GM21381 (cell line): ENCODE measurements at regions not wholly inside any gene's neighbourhood (a gene's known extent, or its start where the extent isn't known, plus 50 kb on each side); places are given as distances from the start of the nearest gene placed in this dataset.

ENCODE experiments used
- ATAC-seq: cut with Tn5 transposase; IDR thresholded peaks from one replicate; pipeline ENCODE4 v1.9.1; 2021; ENCODE audit warnings: mild to moderate bottlenecking, moderate library complexity; ENCODE audit not compliant: unreplicated experiment

DNA sequence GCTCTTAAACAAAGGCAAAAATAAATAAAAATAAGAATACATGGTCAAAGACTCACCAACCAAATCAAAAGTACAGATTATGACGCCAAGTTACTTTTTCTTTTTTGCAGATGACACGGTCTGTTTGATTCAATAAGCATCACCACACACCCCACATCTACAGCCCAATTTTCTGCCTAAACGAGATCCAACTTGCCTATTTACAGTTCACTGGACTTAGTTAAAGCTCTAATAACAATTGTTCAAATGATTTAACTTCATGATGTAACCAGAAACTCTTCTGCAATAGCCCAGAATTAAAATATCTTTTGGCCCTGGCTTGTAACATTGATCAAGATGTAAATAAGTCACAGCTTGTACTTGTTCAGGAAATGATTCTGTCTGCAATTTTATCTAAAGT, 590.3 kb upstream of the C9orf72 start:
- ATAC-seq: no peak

DNA sequence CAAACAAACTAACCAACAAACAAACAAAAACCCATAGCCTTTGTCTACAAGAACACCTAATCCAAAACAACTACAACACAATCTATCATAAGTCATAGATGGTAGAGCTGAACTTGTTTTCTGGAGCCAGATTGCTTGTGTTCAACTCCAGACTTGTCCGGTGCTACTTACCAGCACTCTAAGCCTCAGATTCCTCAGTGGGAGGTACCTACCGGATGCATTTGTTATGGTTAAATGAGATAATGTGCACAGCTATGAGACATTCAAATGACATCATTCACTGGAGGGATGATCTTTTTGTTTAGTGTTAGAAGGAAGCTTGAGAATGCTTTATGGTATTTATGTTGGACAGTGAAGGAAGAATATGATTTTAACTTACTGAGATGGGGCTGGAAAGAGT, 592.9 kb upstream of the C9orf72 start:
- no peak for ATAC-seq

DNA sequence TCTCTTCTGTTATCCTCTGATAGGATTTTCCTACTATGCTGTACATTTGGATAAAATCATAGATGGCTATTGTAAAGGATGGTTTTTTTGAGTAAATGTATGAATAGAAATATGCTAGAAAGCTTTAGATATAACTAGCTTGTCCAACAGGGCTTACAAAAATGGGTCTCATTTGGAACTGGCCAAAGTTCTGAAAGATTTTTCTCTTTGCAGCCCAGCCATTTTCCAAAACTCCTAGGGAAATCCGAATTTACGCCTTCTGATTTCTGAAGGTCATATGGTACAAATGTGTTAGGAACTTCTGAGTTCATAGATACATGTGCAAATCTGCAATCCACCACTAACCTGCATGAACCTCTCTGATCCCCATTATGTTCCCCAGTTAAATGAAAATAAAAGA, 603.9 kb upstream of the C9orf72 start:
- ATAC-seq: no peak

DNA sequence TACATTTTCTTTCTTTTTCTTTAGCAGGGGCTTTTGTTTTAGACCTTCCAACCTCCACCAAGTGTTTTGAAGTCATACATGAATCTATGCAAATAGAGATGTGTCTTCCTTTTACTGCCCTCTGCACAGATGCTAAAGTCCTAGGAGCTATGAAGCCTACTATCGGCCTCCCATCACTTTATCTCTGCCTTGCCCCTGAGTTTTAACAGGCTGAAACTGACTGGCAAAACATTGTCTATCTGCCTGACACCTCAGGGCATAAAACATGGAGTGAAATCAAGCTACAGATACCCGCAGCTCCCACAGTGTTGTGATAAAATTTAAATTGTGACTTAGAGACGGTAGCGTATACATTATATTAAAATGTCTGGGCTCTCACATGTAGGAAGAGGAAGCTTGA, 604.6 kb upstream of the C9orf72 start:
- no peak for ATAC-seq

DNA sequence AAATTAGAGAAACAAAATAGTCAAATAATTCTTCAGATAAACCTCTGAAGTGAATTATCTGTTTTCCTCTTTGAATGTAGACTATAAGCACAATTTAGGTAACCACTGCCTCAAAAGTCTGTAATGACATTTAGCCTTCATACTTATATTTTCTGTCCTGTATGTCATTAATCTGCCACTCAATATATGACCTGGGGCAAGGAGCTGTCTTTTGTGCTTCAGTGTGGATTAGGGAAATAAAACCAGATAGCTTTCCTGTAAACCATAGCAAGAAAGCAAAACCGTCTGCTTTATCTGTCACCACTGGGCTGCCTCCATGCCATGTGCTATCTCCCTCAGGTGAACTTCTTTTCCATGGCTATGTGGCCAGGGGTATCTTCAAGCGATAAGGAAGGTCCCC, 606.6 kb upstream of the C9orf72 start:
- no peak for ATAC-seq

DNA sequence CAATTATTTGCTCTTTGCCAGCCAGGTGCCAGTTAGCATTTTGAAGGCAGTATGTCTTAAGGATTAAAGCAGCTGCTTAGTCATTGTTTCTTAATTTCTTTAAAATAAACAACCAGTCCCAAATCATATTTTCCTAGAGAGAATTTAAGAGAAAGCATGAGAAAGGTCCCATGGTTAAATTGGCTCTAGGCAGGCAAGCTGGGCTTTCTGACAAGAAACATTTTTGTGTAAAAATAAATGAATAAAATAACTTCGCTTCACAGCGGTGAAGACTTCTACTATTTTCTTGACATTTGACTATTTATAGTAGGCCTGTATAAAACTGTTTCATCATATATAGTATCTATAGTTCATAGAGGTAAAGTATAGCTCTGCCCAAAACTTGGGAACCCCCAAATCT, 617.7 kb upstream of the C9orf72 start:
- no peak for ATAC-seq

DNA sequence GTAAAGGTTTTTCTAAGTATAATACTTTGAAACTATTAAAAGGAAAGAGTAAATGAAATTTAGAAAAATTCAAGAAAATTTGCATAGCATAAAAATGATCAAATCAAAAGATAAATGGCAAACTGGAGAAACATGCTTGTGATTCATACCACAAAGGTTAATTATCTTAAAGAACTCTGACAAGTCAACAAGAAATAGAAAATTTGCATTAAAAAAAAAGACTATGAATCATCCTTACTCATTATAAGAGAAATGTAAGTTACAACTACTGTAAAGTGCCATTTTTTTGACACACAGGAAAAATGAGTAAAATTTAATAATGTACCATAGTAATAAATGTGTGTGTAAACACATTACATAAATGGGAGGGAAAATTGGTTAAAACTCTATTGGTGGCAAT, 624.4 kb upstream of the C9orf72 start:
- no peak for ATAC-seq

DNA sequence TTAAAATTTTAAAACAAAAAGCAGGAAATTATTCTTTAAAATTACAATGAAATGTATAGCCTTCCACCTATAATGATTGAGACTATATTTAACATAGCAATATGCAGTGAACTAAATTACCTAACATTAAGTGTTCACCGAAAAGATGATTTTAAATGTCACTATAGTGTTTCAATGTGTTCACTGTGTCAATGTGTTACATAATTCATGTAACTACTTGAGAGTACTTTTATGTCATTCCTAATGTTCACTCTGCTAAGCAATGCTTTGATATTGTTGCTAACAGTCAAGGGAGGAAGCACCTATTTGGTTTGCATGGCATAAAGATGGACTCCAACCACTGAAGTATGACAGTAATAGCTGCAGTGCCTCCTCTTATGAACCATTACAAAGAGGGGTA, 629.8 kb upstream of the C9orf72 start:
- ATAC-seq: no peak

DNA sequence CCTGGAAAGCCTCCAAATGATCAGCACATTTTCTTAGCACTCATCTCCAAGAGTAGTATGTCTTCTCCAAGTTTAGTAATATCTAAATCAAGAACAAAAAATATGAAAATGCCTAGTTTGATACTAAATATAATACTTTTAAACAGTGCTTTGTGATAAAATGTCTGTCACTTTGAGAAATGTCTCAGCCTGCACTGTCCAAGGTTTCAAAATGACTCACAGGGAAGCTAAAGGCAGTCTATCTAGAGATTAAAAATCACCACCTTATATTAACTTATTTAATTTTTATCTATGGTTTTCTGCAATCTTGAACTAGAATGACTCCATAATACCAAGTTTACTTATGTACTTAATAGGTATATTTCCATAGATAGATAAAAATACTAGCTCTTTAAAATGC, 633.0 kb upstream of the C9orf72 start:
- ATAC-seq: no peak

DNA sequence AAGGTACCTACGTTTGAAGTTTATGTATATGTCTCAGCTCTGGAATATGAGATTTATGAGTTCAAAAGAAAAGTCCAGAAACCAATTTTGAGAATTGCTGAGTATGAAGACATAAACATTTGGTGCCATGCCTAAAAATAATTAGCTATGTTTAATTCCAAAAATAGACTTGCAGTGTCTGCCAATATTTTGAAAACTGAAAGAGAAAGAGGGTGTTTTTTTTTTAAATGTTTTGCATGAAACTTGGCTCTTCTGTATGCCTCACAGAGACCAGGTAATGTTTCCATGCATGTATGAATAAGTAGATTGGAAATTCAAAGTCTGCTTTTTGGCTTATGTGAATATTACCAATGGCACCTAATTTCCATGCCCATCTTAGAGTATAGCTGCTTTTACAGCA, 634.4 kb upstream of the C9orf72 start:
- ATAC-seq: no peak

DNA sequence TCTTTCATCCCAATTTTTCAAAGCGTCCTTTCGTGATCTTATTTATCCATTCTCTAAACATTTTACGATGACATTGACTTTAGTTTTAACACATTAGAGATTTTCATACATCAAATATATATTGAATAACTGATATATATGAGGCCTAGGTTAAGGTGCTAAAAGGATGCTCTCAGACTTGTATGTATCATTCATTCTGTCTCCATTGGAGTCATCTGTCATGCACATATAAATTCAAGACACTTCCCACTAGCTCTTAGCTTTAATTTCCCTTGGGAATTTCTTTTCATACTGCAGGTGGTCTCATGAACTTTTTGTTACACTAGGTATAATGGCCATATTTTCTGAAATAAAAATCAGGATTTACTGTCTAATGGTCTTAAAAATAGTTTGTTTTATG, 635.8 kb upstream of the C9orf72 start:
- ATAC-seq: no peak

DNA sequence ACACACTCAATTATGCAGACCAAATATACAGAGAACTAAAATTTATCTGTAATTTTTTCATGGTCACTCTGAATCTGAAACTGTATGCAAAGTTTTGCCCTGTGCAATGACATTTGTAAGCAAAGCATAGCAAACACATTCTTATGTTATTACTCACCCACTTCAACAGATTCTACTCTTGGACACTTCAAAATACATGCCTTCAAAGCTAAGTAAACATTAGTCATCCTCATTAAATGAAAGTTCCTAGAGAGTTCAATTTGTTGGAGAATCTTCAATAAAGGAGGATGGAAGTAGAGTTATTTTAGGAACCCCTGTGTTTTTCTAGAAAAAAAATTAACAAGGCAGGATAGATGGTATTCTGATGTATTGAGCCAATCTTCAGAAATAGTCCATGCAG, 639.7 kb upstream of the C9orf72 start:
- ATAC-seq: no peak

DNA sequence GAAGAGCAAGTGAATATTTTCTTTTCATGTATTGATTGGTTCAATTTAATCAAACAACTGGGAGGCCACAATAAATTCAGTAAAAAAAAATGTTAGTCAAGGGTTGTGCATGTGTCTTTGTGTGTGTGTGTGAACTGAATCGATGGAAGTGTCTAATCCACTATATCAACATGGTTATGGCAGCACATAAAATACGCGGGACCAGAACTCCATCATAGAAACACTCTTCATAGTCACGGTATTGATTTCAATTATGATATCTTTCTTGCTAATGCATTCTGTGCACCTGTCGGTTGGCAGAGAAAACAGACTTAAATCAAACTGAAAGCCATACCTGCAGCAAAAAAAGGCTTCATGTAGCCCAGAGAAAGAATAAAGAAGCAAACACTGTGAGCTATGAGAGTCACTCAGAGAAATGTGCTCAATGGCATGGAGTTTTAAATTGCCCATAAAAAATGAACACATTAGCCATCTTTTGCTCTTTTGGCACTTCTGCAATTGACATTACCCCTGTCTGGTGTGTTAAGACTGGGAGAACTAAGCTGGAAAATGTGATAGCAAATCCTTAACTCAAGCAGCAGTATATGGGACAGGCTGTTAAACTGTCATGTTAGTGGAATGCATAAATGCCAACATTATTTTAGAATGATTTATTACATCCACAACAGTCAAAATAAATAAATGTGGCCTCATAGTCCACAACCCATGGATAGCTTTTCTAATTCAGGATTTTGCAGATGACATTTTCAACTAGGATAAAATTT, 642.4 kb upstream of the C9orf72 start:
- ATAC-seq: no peak

DNA sequence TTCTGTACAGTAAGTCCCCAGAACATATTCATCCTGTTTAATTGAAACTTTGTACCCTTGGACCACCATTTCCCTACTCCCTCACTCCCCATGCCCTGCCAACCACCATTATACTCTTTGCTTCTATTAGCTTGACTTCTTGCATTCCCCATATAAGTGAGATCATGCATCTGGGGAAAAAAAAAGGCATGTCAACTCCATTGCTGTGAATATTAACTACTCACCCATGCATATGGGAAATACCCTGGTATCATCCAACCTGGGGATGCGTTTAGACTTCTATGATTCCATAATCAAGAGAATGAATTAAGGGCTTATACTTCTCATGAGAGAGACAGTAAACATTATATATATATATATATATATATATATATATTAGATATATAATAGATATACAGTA, 659.4 kb upstream of the C9orf72 start:
- ATAC-seq: no peak

DNA sequence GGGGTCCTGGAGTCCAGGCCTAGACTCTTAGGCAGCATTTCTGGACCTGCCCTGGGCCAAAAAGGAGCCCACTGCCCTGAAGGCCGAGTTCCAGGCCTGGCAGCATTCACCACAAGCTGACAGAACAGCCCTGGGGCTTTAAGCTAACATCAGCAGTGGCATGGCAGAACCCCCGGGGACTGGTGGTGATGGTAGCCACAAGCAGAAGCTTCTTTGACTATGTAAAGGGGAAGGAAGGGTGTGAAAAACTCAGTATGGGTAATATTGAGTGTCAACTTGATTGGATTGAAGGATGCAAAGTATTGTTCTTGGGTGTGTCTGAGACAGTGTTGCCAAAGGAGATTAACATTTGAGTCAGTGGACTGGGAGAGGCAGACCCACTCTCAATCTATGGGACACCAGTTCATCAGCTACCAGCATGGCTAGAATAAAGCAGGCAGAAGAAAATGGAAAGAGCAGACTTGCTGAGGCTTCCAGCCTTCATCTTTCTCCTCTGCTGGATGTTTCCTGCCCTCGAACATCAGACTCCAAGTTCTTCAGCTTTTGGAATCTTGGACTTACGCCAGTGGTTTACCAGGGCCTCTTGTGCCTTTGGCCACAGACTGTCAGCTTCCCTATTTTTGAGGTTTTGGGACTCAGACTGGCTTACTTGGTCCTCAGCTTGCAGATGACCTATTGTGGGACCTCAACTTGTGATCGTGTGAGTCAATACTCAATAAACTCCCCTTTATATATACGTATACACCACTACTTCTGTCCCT, 661.0 kb upstream of the C9orf72 start:
- no peak for ATAC-seq

DNA sequence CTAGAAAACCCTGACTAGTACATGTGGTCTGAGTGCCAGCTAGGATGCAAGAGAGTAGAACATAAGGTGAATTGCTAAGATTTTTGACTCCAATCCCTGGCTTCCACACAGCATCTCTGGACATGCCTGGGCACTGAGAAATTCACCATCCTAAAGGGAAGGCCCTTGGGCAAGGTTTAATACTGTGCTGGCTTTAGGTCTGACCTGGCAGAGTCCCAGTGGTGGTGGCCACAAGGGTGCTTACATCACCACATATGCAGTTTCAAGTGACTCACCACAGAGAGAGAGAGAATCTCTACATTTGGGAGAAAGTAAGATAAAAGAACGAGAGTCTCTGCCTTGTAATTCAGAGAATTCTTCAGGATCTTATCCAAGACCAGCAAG, 661.6 kb upstream of the C9orf72 start:
- no peak for ATAC-seq

DNA sequence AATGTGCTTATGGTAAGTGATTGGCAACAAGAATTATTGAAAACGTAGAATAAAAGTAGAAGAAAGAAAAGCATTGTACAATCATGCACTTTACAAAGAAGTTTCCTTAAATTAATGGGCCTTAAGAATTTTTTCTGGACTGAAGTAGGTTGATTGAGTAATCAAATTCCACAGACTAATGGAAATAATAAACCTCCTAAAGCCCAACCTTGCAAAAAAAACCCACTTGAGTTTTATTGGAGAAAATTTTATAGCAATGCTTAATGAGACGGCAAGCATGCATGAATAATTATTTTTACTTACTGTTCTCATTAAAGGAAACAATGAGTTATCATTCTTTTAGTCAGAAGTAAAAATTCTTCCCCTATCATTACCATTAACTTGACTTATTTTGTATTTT, 676.1 kb upstream of the C9orf72 start:
- ATAC-seq: no peak

DNA sequence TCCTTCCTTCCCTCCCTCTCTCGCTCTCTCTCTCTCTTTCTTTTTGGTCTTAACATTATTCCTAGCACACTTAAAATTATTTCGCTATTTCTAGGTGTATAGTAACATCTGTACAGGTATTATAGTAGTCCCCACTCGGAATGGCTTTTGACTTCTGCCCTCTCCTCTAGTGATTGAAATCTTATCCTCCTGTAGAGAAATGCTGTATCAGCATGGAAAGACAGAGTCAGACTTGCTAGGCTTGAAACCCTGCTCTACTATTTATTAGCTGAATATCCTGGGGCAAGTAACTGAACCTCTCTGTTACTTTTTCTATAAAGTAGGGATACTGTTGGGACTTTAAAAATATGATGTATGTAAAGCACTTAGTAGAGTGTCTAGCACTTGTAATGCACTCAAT, 681.9 kb upstream of the C9orf72 start:
- ATAC-seq: no peak

DNA sequence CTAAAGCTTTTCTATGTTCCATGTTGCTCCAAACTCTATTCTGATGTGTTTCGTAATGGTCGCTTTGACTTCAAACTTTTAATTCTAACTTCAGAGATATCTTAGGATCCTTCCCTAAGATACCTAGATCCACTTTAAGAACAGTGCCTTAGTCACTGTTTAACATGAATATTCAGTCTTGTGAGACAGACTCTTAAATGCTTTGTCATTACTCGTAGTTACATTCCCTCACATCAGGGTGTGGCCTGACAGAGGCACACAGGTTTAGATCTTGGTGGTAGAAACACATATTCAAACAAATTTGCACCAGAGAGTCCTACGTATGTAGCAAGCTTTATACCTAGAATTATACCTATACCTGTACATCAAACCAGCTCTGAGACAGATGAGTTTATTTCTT, 687.0 kb upstream of the C9orf72 start:
- ATAC-seq: no peak

DNA sequence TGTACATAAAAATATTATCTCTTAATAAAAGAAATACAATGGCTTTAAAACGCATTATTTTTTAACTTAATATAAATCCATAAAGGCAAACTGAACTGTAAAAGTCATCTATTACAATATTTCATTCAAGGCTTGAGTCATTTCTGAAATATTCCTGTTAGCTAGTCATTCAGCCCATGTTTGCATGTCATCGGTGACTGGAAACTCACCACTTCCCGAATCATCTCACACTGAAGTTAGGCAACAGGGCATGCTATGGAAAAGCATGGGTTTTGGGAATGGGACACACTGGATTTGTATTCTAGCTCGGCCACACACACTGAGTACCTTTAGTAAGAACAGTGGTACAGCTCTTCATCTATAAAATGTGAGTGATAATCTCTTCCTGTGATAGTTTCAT, 691.1 kb upstream of the C9orf72 start:
- no peak for ATAC-seq

DNA sequence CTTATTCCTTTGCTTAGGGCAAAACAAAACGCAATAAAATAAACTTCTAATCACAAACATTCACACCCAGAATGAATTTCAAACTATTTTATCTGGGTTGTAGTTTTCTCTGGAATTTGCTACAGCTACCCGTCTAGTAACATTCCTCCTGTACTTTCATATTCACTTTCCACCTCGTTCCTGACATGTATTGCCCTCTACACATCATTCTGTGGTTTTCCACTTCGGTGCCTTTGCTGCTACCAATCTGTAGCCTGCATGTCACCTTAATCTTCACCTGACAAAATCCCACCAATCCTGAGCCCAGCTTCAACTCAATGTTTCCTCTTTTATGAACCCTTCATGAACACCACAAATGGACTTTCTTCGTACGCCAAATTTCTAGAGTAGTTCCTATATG, 694.1 kb upstream of the C9orf72 start:
- ATAC-seq: no peak

DNA sequence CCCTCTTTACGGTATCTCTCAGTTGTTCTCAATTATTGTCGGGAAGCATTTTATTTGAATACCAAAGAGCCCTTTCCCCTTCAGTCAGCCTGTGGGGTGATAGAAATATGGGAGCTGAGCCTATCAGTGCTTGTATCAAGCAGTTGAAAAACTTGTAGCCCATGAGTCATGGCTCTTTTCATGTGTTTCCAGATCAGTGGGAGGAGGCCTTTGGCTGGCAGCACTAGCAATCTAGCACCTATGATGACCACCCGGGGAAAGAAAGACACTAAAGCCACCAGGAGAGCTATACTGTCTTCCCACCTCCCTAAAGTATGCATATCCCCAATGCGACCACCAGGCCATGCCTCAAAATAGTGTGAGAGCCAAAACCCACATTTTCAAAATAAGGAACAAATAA, 696.9 kb upstream of the C9orf72 start:
- ATAC-seq: no peak

DNA sequence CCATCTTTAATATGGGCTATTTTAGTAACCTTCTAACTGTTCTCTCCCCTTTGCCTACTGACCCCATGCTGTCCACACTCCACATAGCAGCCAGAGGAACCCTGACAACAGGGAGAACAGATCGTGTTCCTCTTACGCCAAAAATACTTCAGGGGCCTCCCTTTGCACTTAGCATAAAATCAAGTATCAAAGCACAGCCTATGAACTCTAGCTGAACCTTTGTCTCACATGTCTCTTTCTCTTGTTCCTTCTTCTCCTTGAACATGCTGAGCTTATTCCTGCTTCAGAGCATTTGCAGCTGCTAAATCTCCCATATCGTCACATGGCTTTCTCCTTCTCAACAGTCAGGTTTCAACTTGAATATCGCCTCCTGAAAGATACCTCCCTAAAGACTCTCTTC, 698.8 kb upstream of the C9orf72 start:
- no peak for ATAC-seq
